GM23338 (cell line): ENCODE measurements at regions not wholly inside any gene's neighbourhood (a gene's known extent, or its start where the extent isn't known, plus 50 kb on each side); places are given as distances from the start of the nearest gene placed in this dataset.

Experiments used
- ATAC-seq: fragments of 200-7000 bp; cut with Tn5 transposase; 3 replicates; pipeline ENCODE4 v1.9.1; 2020
- DNase-seq: peaks from one replicate; pipeline ENCODE4 v3.0.0-alpha.2; 2015; ENCODE audit warnings: low spot score
- H2AFZ ChIP-seq: fragments of 200-600 bp; sonication (generic); 2 replicates; pipeline ENCODE4 v1.8.0; 2016; ENCODE audit warnings: antibody characterized with exemption, mild to moderate bottlenecking, moderate library complexity
- H3F3A ChIP-seq: fragments of 200-600 bp; sonication (generic); replicated peaks from 2 replicates; pipeline ENCODE4 v1.8.0; 2017; ENCODE audit warnings: antibody characterized with exemption, mixed run types, low read depth
- H3K27ac ChIP-seq: fragments of 200-600 bp; sonication (generic); 2 replicates; pipeline ENCODE4 v1.6.1; 2016; ENCODE audit warnings: low read depth
- H3K27me3 ChIP-seq: fragments of 200-600 bp; sonication (generic); 2 replicates; pipeline ENCODE4 v1.8.0; 2016; ENCODE audit warnings: mild to moderate bottlenecking, mixed run types, moderate library complexity; ENCODE audit not compliant: insufficient read depth
- H3K36me3 ChIP-seq: fragments of 200-600 bp; sonication (generic); 2 replicates; pipeline ENCODE4 v1.8.0; 2016; ENCODE audit warnings: mild to moderate bottlenecking; ENCODE audit not compliant: insufficient read depth
- H3K4me1 ChIP-seq: fragments of 200-600 bp; sonication (generic); 2 replicates; pipeline ENCODE4 v1.8.0; 2016; ENCODE audit warnings: mild to moderate bottlenecking, moderate library complexity; ENCODE audit not compliant: insufficient read depth
- H3K4me2 ChIP-seq: fragments of 200-600 bp; sonication (generic); 2 replicates; pipeline ENCODE4 v1.7.1; 2017; ENCODE audit warnings: mixed run types
- H3K4me3 ChIP-seq: fragments of 200-600 bp; sonication (generic); 2 replicates; pipeline ENCODE4 v1.6.1; 2016; ENCODE audit warnings: mixed run types
- H3K79me2 ChIP-seq: fragments of 200-600 bp; sonication (generic); replicated peaks from 2 replicates; pipeline ENCODE4 v1.8.0; 2017; ENCODE audit warnings: mild to moderate bottlenecking; ENCODE audit not compliant: insufficient read depth
- H3K9me2 ChIP-seq: fragments of 200-600 bp; sonication (generic); 2 replicates; pipeline ENCODE4 v1.8.0; 2017; ENCODE audit not compliant: insufficient read depth
- H4K20me1 ChIP-seq: fragments of 200-600 bp; sonication (generic); replicated peaks from 2 replicates; pipeline ENCODE4 v1.8.0; 2017; ENCODE audit warnings: mild to moderate bottlenecking; ENCODE audit not compliant: insufficient read depth
- H3K27ac Mint-ChIP-seq: 2 replicates; pipeline ENCODE4 v1.8.0; 2020; ENCODE audit warnings: inconsistent platforms, mild to moderate bottlenecking, moderate library complexity, mixed read lengths
- H3K27me3 Mint-ChIP-seq: 3 replicates; pipeline ENCODE4 v1.8.0; 2022; ENCODE audit warnings: low read depth, mild to moderate bottlenecking, moderate library complexity, mixed read lengths, inconsistent platforms; ENCODE audit not compliant: insufficient read depth, poor library complexity
- H3K36me3 Mint-ChIP-seq: 3 replicates; pipeline ENCODE4 v1.8.0; 2021; ENCODE audit warnings: low read depth, mild to moderate bottlenecking, inconsistent platforms, moderate library complexity, mixed read lengths
- H3K4me1 Mint-ChIP-seq: 3 replicates; pipeline ENCODE4 v1.8.0; 2020; ENCODE audit warnings: mild to moderate bottlenecking, inconsistent platforms, mixed read lengths
- H3K4me3 Mint-ChIP-seq: 3 replicates; pipeline ENCODE4 v1.8.0; 2021; ENCODE audit warnings: moderate library complexity, mild to moderate bottlenecking, inconsistent platforms, mixed read lengths
- H3K9me3 Mint-ChIP-seq: 3 replicates; pipeline ENCODE4 v1.8.0; 2020; ENCODE audit warnings: moderate library complexity, mild to moderate bottlenecking, inconsistent platforms, mixed read lengths
- CREB1 ChIP-seq: fragments of 250-450 bp; sonication (Bioruptor Pico); IDR thresholded peaks from 2 replicates; pipeline ENCODE4 v1.5.0; 2020; ENCODE audit warnings: low read depth, mild to moderate bottlenecking, moderate library complexity
- CTCF ChIP-seq, 2 experiments: fragments of 200-600 bp in 1 of 2; sonication (generic) in 1 of 2; conservative IDR thresholded peaks; 2 replicates each; pipeline versions ENCODE4 v1.5.1 to v1.6.1; 2016 to 2017; ENCODE audit warnings: antibody characterized with exemption in 2 of 2, low read depth in 2 of 2, mild to moderate bottlenecking in 2 of 2, moderate library complexity in 1 of 2
- ETS1 ChIP-seq: IDR thresholded peaks from 2 replicates; pipeline ENCODE4 v1.6.1; 2016; ENCODE audit warnings: antibody characterized with exemption
- EZH2 ChIP-seq: fragments of 200-600 bp; sonication (generic); IDR thresholded peaks from one replicate; pipeline ENCODE4 v1.8.0; 2017; ENCODE audit warnings: antibody characterized with exemption, mild to moderate bottlenecking, low read depth; ENCODE audit not compliant: unreplicated experiment
- EZH2phosphoT487 ChIP-seq: fragments of 200-600 bp; sonication (generic); IDR thresholded peaks from one replicate; pipeline ENCODE4 v1.8.1; 2018; ENCODE audit warnings: antibody characterized with exemption; ENCODE audit not compliant: unreplicated experiment
- JUNB ChIP-seq: IDR thresholded peaks from one replicate; pipeline ENCODE4 v1.6.1; 2016; ENCODE audit warnings: antibody characterized with exemption; ENCODE audit not compliant: unreplicated experiment
- NANOG ChIP-seq: IDR thresholded peaks from 2 replicates; pipeline ENCODE4 v1.6.1; 2016; ENCODE audit warnings: antibody characterized with exemption, borderline replicate concordance
- POLR2AphosphoS5 ChIP-seq: IDR thresholded peaks from 2 replicates; pipeline ENCODE4 v1.6.1; 2016; ENCODE audit warnings: antibody characterized with exemption, low read depth
- REST ChIP-seq: IDR thresholded peaks from one replicate; pipeline ENCODE4 v1.6.1; 2018; ENCODE audit warnings: antibody characterized with exemption; ENCODE audit not compliant: unreplicated experiment
- STAT1 ChIP-seq: IDR thresholded peaks from one replicate; pipeline ENCODE4 v1.6.1; 2016; ENCODE audit warnings: antibody characterized with exemption; ENCODE audit not compliant: unreplicated experiment
- ZNF114 ChIP-seq: fragments of 250-450 bp; sonication (Bioruptor Pico); IDR thresholded peaks from 2 replicates; pipeline ENCODE4 v1.5.0; 2020; ENCODE audit warnings: mild to moderate bottlenecking, moderate library complexity
- ZNF331 ChIP-seq: fragments of 250-450 bp; sonication (Bioruptor Pico); IDR thresholded peaks from 2 replicates; pipeline ENCODE4 v1.5.0; 2020; ENCODE audit warnings: low read depth, mild to moderate bottlenecking, moderate library complexity
- ZNF462 ChIP-seq: fragments of 250-450 bp; sonication (Bioruptor Pico); IDR thresholded peaks from 2 replicates; pipeline ENCODE4 v1.5.0; 2020; ENCODE audit warnings: mild to moderate bottlenecking, moderate library complexity

- H2AFZ ChIP-seq = no peak overlapping the region
- no peaks in the 10 kb centered on the region for H3K36me3 ChIP-seq
- H3K4me3 Mint-ChIP-seq = no peak overlapping the region
- no peak overlapping the region for H3K4me3 ChIP-seq
- DNase-seq (no peak), ATAC-seq (no peak)
- no peaks in the 10 kb centered on the region for H3K79me2 ChIP-seq
- H3K36me3 Mint-ChIP-seq = no peaks in the 10 kb centered on the region
- no peak overlapping the region for H3K27ac Mint-ChIP-seq
- no peaks in the 10 kb centered on the region for H3K27me3 ChIP-seq
- H3F3A ChIP-seq = no peaks in the 10 kb centered on the region
- H3K4me1 ChIP-seq = no peaks in the 10 kb centered on the region
- H3K9me3 Mint-ChIP-seq = no peaks in the 10 kb centered on the region
- no peak overlapping the region for H3K27ac ChIP-seq
- TF ChIP-seq REST = no peak
- no peak for TF ChIP-seq NANOG
- no peak for TF ChIP-seq CREB1
- no peak for TF ChIP-seq POLR2AphosphoS5
- TF ChIP-seq STAT1 = no peak
- TF ChIP-seq CTCF (conservative IDR thresholded peaks at IDR 0.05; ENCODE audit: low read depth in 2 of 2) = no peak
- no peak for TF ChIP-seq ZNF331
- TF ChIP-seq EZH2 = no peak
- TF ChIP-seq ETS1 = no peak
- no peak for TF ChIP-seq ZNF462 (CRISPR knock-in tag)
- no peak for TF ChIP-seq JUNB
- no peak for TF ChIP-seq ZNF114 (CRISPR knock-in tag)
- no peak for TF ChIP-seq EZH2phosphoT487
- no peaks in the 10 kb centered on the region for H4K20me1 ChIP-seq
- H3K9me2 ChIP-seq = no peaks in the 10 kb centered on the region
- H3K4me2 ChIP-seq = no peak overlapping the region
- H3K27me3 Mint-ChIP-seq = peaks cover 1% of the 10 kb centered on the region
- 0 out of 3 replicates have a peak, but pooled peaks cover 2% of the 10 kb centered on the region for H3K4me1 Mint-ChIP-seq
Observed at GRCh38 chr3:86738684-86739083, 252.3 kb downstream of the VGLL3 start.
